ENCODE measurements at regions not wholly inside any gene's neighbourhood (a gene's known extent, or its start where the extent isn't known, plus 50 kb on each side); places are given as distances from the start of the nearest gene placed in this dataset.

DNA sequence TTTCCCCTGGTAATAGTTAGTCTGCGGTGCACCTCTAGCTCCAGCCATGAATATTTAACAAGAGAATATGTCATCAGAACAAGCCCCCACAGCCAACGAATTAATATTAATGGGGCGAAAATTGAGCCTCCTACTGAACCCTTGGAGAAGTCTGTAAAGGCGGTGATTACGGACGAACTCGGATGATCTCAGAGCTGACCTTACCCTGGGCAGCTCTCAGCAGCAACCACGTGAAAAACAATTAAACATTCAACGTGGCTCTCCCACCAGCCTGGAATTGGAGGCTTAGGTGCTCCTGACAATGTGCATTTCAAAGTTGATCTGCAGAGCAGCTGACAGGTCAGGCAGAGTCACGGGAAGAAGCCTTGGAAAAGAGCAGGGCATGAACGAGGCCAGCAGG is 407.6 kb upstream of the MYT1L start:
- Histone ChIP-seq H3K4ac (replicated peaks; ENCODE audit: insufficient read length, low read depth, low read length) (no peak overlapping the region), H3K23me2 (ENCODE audit: low read depth, low read length) (no peaks in the 10 kb centered on the region), H3K18ac (ENCODE audit: extremely low read depth, low read length) (no peak overlapping the region), H2AK5ac (ENCODE audit: low read depth, low read length) (no peak overlapping the region), H2BK20ac (ENCODE audit: low read length) (no peak overlapping the region), H2BK5ac (ENCODE audit: low read depth, low read length) (no peak overlapping the region), H3K36me3 (ENCODE audit: control insufficient read depth in 2 of 4, insufficient read depth in 4 of 4, low read length in 3 of 4) (no peaks in the 10 kb centered on the region), H3K4me3 (ENCODE audit: extremely low read depth in 1 of 4, insufficient read depth in 2 of 4, low read depth in 3 of 4, low read length in 4 of 4) (no peak overlapping the region), H2AFZ (ENCODE audit: low read length) (no peak overlapping the region), H4K8ac (ENCODE audit: extremely low read depth, insufficient read depth, low read length) (no peak overlapping the region), H3K79me2 (ENCODE audit: control insufficient read depth in 1 of 2, insufficient read depth in 2 of 2, low read length in 2 of 2) (no peaks in the 10 kb centered on the region), H4K20me1 (replicated peaks in 1 of 2; ENCODE audit: control insufficient read depth in 1 of 2, insufficient read depth in 2 of 2, low read length in 2 of 2) (no peaks in the 10 kb centered on the region), H2BK120ac (replicated peaks; ENCODE audit: low read depth, low read length) (no peak overlapping the region), H3K9me3 (ENCODE audit: insufficient read depth in 2 of 2, low read depth in 1 of 2, low read length in 1 of 2) (no peaks in the 10 kb centered on the region), H4K5ac (ENCODE audit: insufficient read length, low read depth, low read length) (no peak overlapping the region), H3K23ac (ENCODE audit: insufficient read length) (no peak overlapping the region), H2BK15ac (ENCODE audit: low read length) (no peak overlapping the region), H3K14ac (ENCODE audit: insufficient read length) (no peak overlapping the region), H4K91ac (replicated peaks; ENCODE audit: insufficient read length, low read length) (no peak overlapping the region), H3K4me1 (replicated peaks in 1 of 4; ENCODE audit: control insufficient read depth in 3 of 4, insufficient read depth in 4 of 4, low read length in 3 of 4) (no peaks in the 10 kb centered on the region), H2BK12ac (ENCODE audit: low read depth, low read length) (no peak overlapping the region), H3K79me1 (ENCODE audit: low read depth, low read length) (no peaks in the 10 kb centered on the region), H3K4me2 (ENCODE audit: insufficient read depth in 1 of 2, low read depth in 2 of 2, low read length in 2 of 2) (no peak overlapping the region), H3K27me3 (replicated peaks in 1 of 4; ENCODE audit: control insufficient read depth in 3 of 4, extremely low read depth in 1 of 4, insufficient read depth in 3 of 4, low read length in 3 of 4) (no peaks in the 10 kb centered on the region), H3K9ac (replicated peaks in 1 of 4; ENCODE audit: extremely low read depth in 1 of 4, low read depth in 3 of 4, low read length in 3 of 4) (no peak overlapping the region), H3K56ac (replicated peaks; ENCODE audit: insufficient read length, low read depth, low read length) (no peak overlapping the region), H3K27ac (ENCODE audit: low read depth, low read length) (no peak overlapping the region)
- ChIA-PET CTCF (ENCODE audit: partially characterized antibody) (no interaction called here), POLR2A (ENCODE audit: partially characterized antibody) (no interaction called here)
- FAIRE-seq (no peak), DNase-seq (ENCODE audit: low read depth in 1 of 2, low spot score in 2 of 2) (no peak)
- no peak for TF ChIP-seq EP300 (IDR thresholded peaks at IDR 0.05; ENCODE audit: borderline replicate concordance in 1 of 2, low read depth in 2 of 2, low read length in 2 of 2)
- TF ChIP-seq POLR2A (IDR thresholded peaks at IDR 0.05; ENCODE audit: control extremely low read depth in 1 of 2, low read depth in 2 of 2, low read length in 2 of 2): no peak
- TF ChIP-seq ZNF274 (IDR thresholded peaks at IDR 0.05; ENCODE audit: borderline replicate concordance, extremely low read depth, low read length): no peak
- TF ChIP-seq EGR1 (IDR thresholded peaks at IDR 0.05; ENCODE audit: borderline replicate concordance, low read depth, low read length): no peak
- TF ChIP-seq SIX5 (IDR thresholded peaks at IDR 0.05; ENCODE audit: low read depth, low read length): no peak
- TF ChIP-seq EZH2 (IDR thresholded peaks at IDR 0.05; ENCODE audit: low read depth, low read length, severe bottlenecking): no peak
- TF ChIP-seq SUZ12 (IDR thresholded peaks at IDR 0.05; ENCODE audit: low read length): no peak
- no peak for TF ChIP-seq RFX5 (IDR thresholded peaks at IDR 0.05; ENCODE audit: borderline replicate concordance, low read depth, low read length)
- TF ChIP-seq CTBP2 (IDR thresholded peaks at IDR 0.05; ENCODE audit: borderline replicate concordance, insufficient read depth, insufficient read length, low read length): no peak
- TF ChIP-seq JUN (IDR thresholded peaks at IDR 0.05; ENCODE audit: low read depth, low read length): no peak
- TF ChIP-seq, protein P1, sequence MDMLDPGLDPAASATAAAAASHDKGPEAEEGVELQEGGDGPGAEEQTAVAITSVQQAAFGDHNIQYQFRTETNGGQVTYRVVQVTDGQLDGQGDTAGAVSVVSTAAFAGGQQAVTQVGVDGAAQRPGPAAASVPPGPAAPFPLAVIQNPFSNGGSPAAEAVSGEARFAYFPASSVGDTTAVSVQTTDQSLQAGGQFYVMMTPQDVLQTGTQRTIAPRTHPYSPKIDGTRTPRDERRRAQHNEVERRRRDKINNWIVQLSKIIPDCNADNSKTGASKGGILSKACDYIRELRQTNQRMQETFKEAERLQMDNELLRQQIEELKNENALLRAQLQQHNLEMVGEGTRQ (IDR thresholded peaks at IDR 0.05; ENCODE audit: low read length): no peak
- WGBS, 2 experiments (ENCODE audit: extremely low coverage in 1 of 2, insufficient coverage in 1 of 2, insufficient read length in 1 of 2, insufficient replicate concordance in 2 of 2, low coverage in 1 of 2, low lambda C conversion rate in 2 of 2, missing lambda C conversion rate in 1 of 2): 81% methylated on average over 11 of the region's 11 CpGs; no CpG with 5 or more reads in 1 of the 2 experiments

Measured in H1 (cell line).